ENCODE measurements at regions not wholly inside any gene's neighbourhood (a gene's known extent, or its start where the extent isn't known, plus 50 kb on each side); places are given as distances from the start of the nearest gene placed in this dataset.

DNA sequence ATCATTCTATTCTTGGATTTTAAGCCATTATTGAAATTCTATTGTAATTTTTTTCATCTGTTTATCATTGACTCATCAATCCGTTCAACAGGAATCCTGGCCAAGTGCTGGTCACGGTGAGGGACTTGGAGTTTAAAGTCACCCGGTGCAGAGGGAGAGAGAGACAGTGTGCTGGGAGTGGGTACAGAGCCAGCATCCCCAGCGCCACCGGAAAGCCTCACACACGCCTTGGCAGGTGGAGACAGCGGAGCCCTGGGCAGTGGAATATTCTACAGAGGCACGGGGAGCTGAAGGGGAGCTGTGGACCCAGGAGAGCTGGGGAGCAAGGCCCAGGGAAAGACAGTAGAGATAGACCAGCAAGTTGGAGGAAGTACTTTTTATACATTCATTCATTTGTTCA is 787.6 kb downstream of the BRD1 start:
- no TSS peak for BruUV-seq (replicated peaks)
- RAD21 ChIA-PET (ENCODE audit: low non-redundant PET in 1 of 2, low total read pairs in 2 of 2, uncharacterized antibody in 2 of 2, unreplicated experiment in 2 of 2), result no interaction called here
- CTCF ChIA-PET, result no interaction called here
- Histone ChIP-seq H3K79me2 (ENCODE audit: insufficient read depth, low read length) (no peaks in the 10 kb centered on the region), H3K4me3 (replicated peaks in 1 of 2; ENCODE audit: low read depth in 1 of 2, low read length in 2 of 2) (no peak overlapping the region), H3K4me2 (ENCODE audit: low read length) (no peak overlapping the region), H3K27me3 (ENCODE audit: insufficient read depth, low read length) (peaks cover 13% of the 10 kb centered on the region; the same call in 1 of the 2 replicates), H2AFZ (ENCODE audit: low read depth, low read length, poor library complexity, severe bottlenecking) (no peak overlapping the region), H4K20me1 (ENCODE audit: insufficient read depth) (no peaks in the 10 kb centered on the region), H3K9ac (ENCODE audit: low read length) (no peak overlapping the region), H3K36me3 (ENCODE audit: control insufficient read depth in 1 of 2, insufficient read depth in 2 of 2, low read length in 2 of 2) (no peaks in the 10 kb centered on the region), H3K9me2 (ENCODE audit: insufficient read depth) (no peaks in the 10 kb centered on the region), H3K27ac (ENCODE audit: low read depth, low read length) (no peak overlapping the region), H3K9me3 (ENCODE audit: control insufficient read depth in 1 of 2, insufficient read depth in 1 of 2, low read depth in 1 of 2, low read length in 2 of 2) (no peaks in the 10 kb centered on the region), H3K4me1 (ENCODE audit: control insufficient read depth in 1 of 2, insufficient read depth in 2 of 2, low read length in 2 of 2) (no peaks in the 10 kb centered on the region)
- TF ChIP-seq EZH2phosphoT487 (IDR thresholded peaks at IDR 0.05; ENCODE audit: borderline replicate concordance) (no peak), SIN3A (IDR thresholded peaks at IDR 0.05; ENCODE audit: low read depth) (no peak), ZFX (IDR thresholded peaks at IDR 0.05) (no peak), YY1 (IDR thresholded peaks at IDR 0.05; ENCODE audit: extremely low read depth, insufficient replicate concordance, low read depth, low read length) (no peak), ZNF274 (IDR thresholded peaks at IDR 0.05; ENCODE audit: low read depth, low read length) (no peak), SP1 (IDR thresholded peaks at IDR 0.05; ENCODE audit: low read depth) (no peak)
- TF ChIP-seq, protein P1, sequence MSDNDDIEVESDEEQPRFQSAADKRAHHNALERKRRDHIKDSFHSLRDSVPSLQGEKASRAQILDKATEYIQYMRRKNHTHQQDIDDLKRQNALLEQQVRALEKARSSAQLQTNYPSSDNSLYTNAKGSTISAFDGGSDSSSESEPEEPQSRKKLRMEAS (IDR thresholded peaks at IDR 0.05), result no peak
- intact Hi-C loops (cut with micrococcal nuclease), result no loop called here
- ATAC-seq, result no peak
- DNase-seq (ENCODE audit: low read depth, low spot score), result no peak
- POLR2A ChIA-PET, result no interaction called here

DNA sequence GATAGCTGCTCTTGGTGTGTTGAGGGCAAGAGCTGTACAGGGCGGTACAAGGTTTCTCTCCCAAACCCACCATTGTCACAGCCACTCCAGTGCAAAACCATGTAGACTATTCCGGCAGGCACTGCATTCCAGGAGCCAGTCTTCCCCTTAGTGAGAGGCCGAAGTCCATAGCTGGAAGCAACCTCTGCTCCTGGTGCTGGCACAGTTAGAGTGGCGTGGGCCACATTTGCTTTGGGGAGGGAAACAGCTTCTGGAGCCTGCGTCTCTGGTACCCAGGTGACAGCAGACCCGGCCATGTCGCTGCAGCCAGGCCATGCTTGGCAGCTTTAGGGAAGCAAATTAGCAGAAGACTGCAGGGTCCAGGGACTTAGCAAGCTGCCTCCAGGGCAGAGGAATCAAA is 788.0 kb downstream of the BRD1 start:
- Histone ChIP-seq H3K9ac (ENCODE audit: low read length) (no peak overlapping the region), H3K27me3 (ENCODE audit: insufficient read depth, low read length) (peaks cover 13% of the 10 kb centered on the region; the same call in 1 of the 2 replicates), H3K27ac (ENCODE audit: low read depth, low read length) (no peak overlapping the region), H3K9me3 (ENCODE audit: control insufficient read depth in 1 of 2, insufficient read depth in 1 of 2, low read depth in 1 of 2, low read length in 2 of 2) (no peaks in the 10 kb centered on the region), H2AFZ (ENCODE audit: low read depth, low read length, poor library complexity, severe bottlenecking) (no peak overlapping the region), H3K4me3 (replicated peaks in 1 of 2; ENCODE audit: low read depth in 1 of 2, low read length in 2 of 2) (no peak overlapping the region), H3K4me2 (ENCODE audit: low read length) (no peak overlapping the region), H3K36me3 (ENCODE audit: control insufficient read depth in 1 of 2, insufficient read depth in 2 of 2, low read length in 2 of 2) (no peaks in the 10 kb centered on the region), H3K4me1 (ENCODE audit: control insufficient read depth in 1 of 2, insufficient read depth in 2 of 2, low read length in 2 of 2) (no peaks in the 10 kb centered on the region), H3K79me2 (ENCODE audit: insufficient read depth, low read length) (no peaks in the 10 kb centered on the region), H3K9me2 (ENCODE audit: insufficient read depth) (no peaks in the 10 kb centered on the region), H4K20me1 (ENCODE audit: insufficient read depth) (no peaks in the 10 kb centered on the region)
- ChIA-PET CTCF (no interaction called here), RAD21 (ENCODE audit: low non-redundant PET in 1 of 2, low total read pairs in 2 of 2, uncharacterized antibody in 2 of 2, unreplicated experiment in 2 of 2) (no interaction called here), POLR2A (no interaction called here)
- no TSS peak for BruUV-seq (replicated peaks)
- DNase-seq (ENCODE audit: low read depth, low spot score) (no peak), ATAC-seq (no peak)
- intact Hi-C loops (cut with micrococcal nuclease), result no loop called here
- TF ChIP-seq POLR2AphosphoS5 (IDR thresholded peaks at IDR 0.05; ENCODE audit: low read depth, low read length) (no peak), EZH2 (IDR thresholded peaks at IDR 0.05) (no peak), CTCF (IDR thresholded peaks at IDR 0.05 in 2 of 3, conservative IDR thresholded peaks at IDR 0.05 in 1 of 3; ENCODE audit: borderline replicate concordance in 1 of 3, insufficient read depth in 1 of 3, low read depth in 2 of 3, low read length in 2 of 3) (no peak), ZNF274 (IDR thresholded peaks at IDR 0.05; ENCODE audit: low read depth, low read length) (no peak), TCF7L2 (IDR thresholded peaks at IDR 0.05; ENCODE audit: borderline replicate concordance, extremely low read depth, insufficient read depth, insufficient read length) (no peak), RAD21 (IDR thresholded peaks at IDR 0.05; ENCODE audit: low read depth) (no peak), POLR2A (IDR thresholded peaks at IDR 0.05; ENCODE audit: borderline replicate concordance, extremely low read depth, insufficient read depth, insufficient read length) (no peak), YY1 (IDR thresholded peaks at IDR 0.05; ENCODE audit: extremely low read depth, insufficient replicate concordance, low read depth, low read length) (no peak), JUND (IDR thresholded peaks at IDR 0.05) (no peak), ZBTB33 (IDR thresholded peaks at IDR 0.05; ENCODE audit: extremely low read depth, insufficient replicate concordance, low read length) (no peak), CBX3 (IDR thresholded peaks at IDR 0.05; ENCODE audit: low read depth) (no peak), CEBPB (IDR thresholded peaks at IDR 0.05; ENCODE audit: low read depth) (no peak), SP1 (IDR thresholded peaks at IDR 0.05; ENCODE audit: low read depth) (no peak), ELF1 (IDR thresholded peaks at IDR 0.05; ENCODE audit: borderline replicate concordance, low read depth) (no peak), ZFX (IDR thresholded peaks at IDR 0.05) (no peak), SIN3A (IDR thresholded peaks at IDR 0.05; ENCODE audit: low read depth) (no peak), EGR1 (IDR thresholded peaks at IDR 0.05; ENCODE audit: low read depth) (no peak)
